Fibroblast of villous mesenchyme (primary cell): ENCODE measurements at regions not wholly inside any gene's neighbourhood (a gene's known extent, or its start where the extent isn't known, plus 50 kb on each side); places are given as distances from the start of the nearest gene placed in this dataset.

Experiments
- DNase-seq: peaks from one replicate; pipeline ENCODE4 v3.0.0-alpha.2; 2010; ENCODE audit warnings: low read depth
- H3K4me3 ChIP-seq: 2 replicates; pipeline ENCODE4 v1.5.1; 2011; ENCODE audit warnings: low read depth, mild to moderate bottlenecking, low read length
- CTCF ChIP-seq: IDR thresholded peaks from 2 replicates; pipeline ENCODE4 v1.5.1; 2012; ENCODE audit warnings: low read depth, mild to moderate bottlenecking, low read length; ENCODE audit not compliant: insufficient read depth

- no peak overlapping the region for H3K4me3 ChIP-seq
These were observed 114.7 kb downstream of the MXRA5 start for GRCh38 chrX:3231766-3232165.

GRCh38 chrX:3230496-3230895 lies 116.0 kb downstream of the MXRA5 start:
- no peak overlapping the region for H3K4me3 ChIP-seq
- no peak for DNase-seq
- no peak for TF ChIP-seq CTCF

More at GRCh38 chrX:3231766-3232165, 114.7 kb downstream of the MXRA5 start:
- no peak for DNase-seq
- no peak for TF ChIP-seq CTCF

GRCh38 chrX:3227526-3227925 lies 118.9 kb downstream of the MXRA5 start:
- DNase-seq, result no peak
- no peak overlapping the region for H3K4me3 ChIP-seq
- TF ChIP-seq CTCF, result no peak

GRCh38 chrX:3226087-3226486 lies 120.4 kb downstream of the MXRA5 start:
- H3K4me3 ChIP-seq, result no peak overlapping the region
- DNase-seq, result no peak
- no peak for TF ChIP-seq CTCF

- H3K4me3 ChIP-seq, result no peak overlapping the region
- no peak for TF ChIP-seq CTCF
- no peak for DNase-seq
These were observed 124.8 kb downstream of the MXRA5 start for GRCh38 chrX:3221643-3222042.

GRCh38 chrX:3219667-3220066 lies 126.8 kb downstream of the MXRA5 start:
- H3K4me3 ChIP-seq, result no peak overlapping the region
- TF ChIP-seq CTCF, result no peak
- no peak for DNase-seq

GRCh38 chrX:3219231-3219630 lies 127.2 kb downstream of the MXRA5 start:
- TF ChIP-seq CTCF, result no peak
- no peak for DNase-seq
- H3K4me3 ChIP-seq, result no peak overlapping the region
